DOHH2 (cell line): ENCODE measurements at regions not wholly inside any gene's neighbourhood (a gene's known extent, or its start where the extent isn't known, plus 50 kb on each side); places are given as distances from the start of the nearest gene placed in this dataset.

Source experiments
- H3F3A ChIP-seq: fragments of 200-600 bp; sonication (generic), shearing (Covaris generic); 2 replicates; pipeline ENCODE4 v1.6.0; 2016; ENCODE audit warnings: antibody characterized with exemption, mild to moderate bottlenecking; ENCODE audit not compliant: control insufficient read depth, insufficient read depth
- H3K27ac ChIP-seq: fragments of 200-600 bp; sonication (generic); 2 replicates; pipeline ENCODE4 v1.5.1; 2014; ENCODE audit warnings: low read depth, mild to moderate bottlenecking, low read length, moderate library complexity
- H3K27me3 ChIP-seq: fragments of 200-600 bp; sonication (generic); 2 replicates; pipeline ENCODE4 v1.6.1; 2014; ENCODE audit warnings: mild to moderate bottlenecking, low read length, mixed read lengths; ENCODE audit not compliant: control insufficient read depth
- H3K36me3 ChIP-seq: fragments of 200-600 bp; sonication (generic); 2 replicates; pipeline ENCODE4 v1.6.1; 2014; ENCODE audit warnings: mild to moderate bottlenecking, low read length, moderate library complexity, mixed read lengths; ENCODE audit not compliant: control insufficient read depth
- H3K4me1 ChIP-seq: fragments of 200-600 bp; sonication (generic); 2 replicates; pipeline ENCODE4 v1.6.1; 2014; ENCODE audit warnings: mild to moderate bottlenecking, low read length, mixed read lengths; ENCODE audit not compliant: control insufficient read depth
- H3K4me2 ChIP-seq: fragments of 200-600 bp; sonication (generic); 2 replicates; pipeline ENCODE4 v1.6.0; 2014; ENCODE audit warnings: mild to moderate bottlenecking, low read length, moderate library complexity
- H3K4me3 ChIP-seq: fragments of 200-600 bp; sonication (generic); 2 replicates; pipeline ENCODE4 v1.5.1; 2014; ENCODE audit warnings: mild to moderate bottlenecking, low read length, mixed read lengths
- H3K79me2 ChIP-seq: fragments of 200-600 bp; sonication (generic); 2 replicates; pipeline ENCODE4 v1.6.1; 2014; ENCODE audit warnings: mild to moderate bottlenecking, low read length, mixed read lengths; ENCODE audit not compliant: control insufficient read depth
- H3K9me2 ChIP-seq: fragments of 200-600 bp; sonication (generic); replicated peaks from 2 replicates; pipeline ENCODE4 v1.6.1; 2014; ENCODE audit warnings: mild to moderate bottlenecking, low read length, mixed read lengths; ENCODE audit not compliant: control insufficient read depth
- H3K9me3 ChIP-seq: fragments of 200-600 bp; sonication (generic); 2 replicates; pipeline ENCODE4 v1.6.1; 2014; ENCODE audit warnings: antibody characterized with exemption, low read length, mixed read lengths; ENCODE audit not compliant: control insufficient read depth, insufficient read depth
- H4K20me1 ChIP-seq: fragments of 200-600 bp; sonication (generic); 2 replicates; pipeline ENCODE4 v1.6.0; 2014; ENCODE audit warnings: low read depth, mild to moderate bottlenecking, antibody characterized with exemption, low read length, moderate library complexity; ENCODE audit not compliant: control insufficient read depth, insufficient read depth
- CTCF ChIP-seq: fragments of 200-600 bp; sonication (generic); IDR thresholded peaks from one replicate; pipeline ENCODE4 v1.5.1; 2014; ENCODE audit warnings: antibody characterized with exemption, mild to moderate bottlenecking, low read depth, low read length; ENCODE audit not compliant: poor library complexity, severe bottlenecking
- EZH2phosphoT487 ChIP-seq: fragments of 200-600 bp; sonication (generic); IDR thresholded peaks from 2 replicates; pipeline ENCODE4 v1.6.1; 2017; ENCODE audit warnings: borderline replicate concordance, mild to moderate bottlenecking, antibody characterized with exemption, low read length, moderate library complexity, mixed read lengths

DNA sequence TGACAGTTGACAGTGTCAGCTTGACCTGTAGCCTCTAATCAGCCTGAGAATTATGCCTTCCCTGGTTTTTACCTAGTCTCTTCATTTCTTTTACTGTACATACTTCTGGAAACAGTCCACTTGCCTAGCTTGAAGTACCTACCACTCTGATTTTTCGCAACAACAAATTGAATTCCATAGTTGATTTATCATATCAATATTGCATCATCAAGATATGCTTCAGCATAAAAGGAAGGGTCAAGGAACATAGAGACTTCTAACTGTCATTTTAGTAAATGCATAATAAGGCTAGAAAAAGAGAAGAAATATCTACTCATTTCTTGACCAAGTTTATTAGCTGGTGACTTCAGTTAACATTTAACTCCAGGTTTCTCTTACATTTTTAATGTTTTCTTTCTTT lies 174.2 kb upstream of the FAR2 start:
- Histone ChIP-seq H3K9me3 (no peaks in the 10 kb centered on the region), H3K9me2 (no peaks in the 10 kb centered on the region), H3K36me3 (no peaks in the 10 kb centered on the region), H3K4me1 (no peaks in the 10 kb centered on the region), H3K4me3 (no peak overlapping the region), H3K79me2 (no peaks in the 10 kb centered on the region), H3F3A (no peaks in the 10 kb centered on the region), H4K20me1 (no peaks in the 10 kb centered on the region), H3K27ac (no peak overlapping the region), H3K27me3 (no peaks in the 10 kb centered on the region), H3K4me2 (no peak overlapping the region)
- no peak for TF ChIP-seq CTCF
- TF ChIP-seq EZH2phosphoT487: no peak

DNA sequence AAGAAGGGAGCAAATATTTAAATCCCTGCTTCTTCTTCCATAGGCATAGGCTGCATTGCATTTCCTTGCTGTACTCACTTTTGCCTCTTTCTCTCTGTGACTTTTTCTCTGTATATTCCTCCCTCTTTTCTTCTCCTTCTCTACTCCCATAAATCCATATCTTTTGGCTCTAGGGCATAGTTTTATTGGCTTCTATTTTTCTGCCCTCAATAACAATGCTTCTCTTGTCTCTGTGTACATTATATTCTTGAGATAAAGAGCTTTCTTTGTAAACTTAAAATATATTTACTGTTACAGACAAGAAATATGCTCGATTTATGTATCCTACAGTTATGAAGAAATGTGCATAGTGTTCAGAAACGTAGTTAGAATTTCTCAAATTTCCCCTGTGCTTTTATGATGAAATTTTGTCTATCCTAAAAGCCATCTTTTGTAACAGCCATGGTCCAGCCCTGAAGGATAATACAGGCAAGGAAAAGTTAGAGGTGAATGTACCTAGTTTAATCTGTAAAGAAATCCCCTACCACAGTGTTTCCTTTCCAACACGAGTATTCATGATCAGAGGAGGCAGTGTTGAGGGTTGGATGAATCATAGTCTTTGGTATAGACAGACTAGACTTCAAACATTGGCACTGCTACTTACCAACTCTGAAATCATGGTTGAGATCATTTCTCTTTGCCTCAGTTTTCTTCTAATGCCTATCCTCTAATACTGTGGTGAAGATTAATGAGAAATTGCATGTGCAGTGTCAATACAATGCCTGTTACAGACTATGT lies 173.3 kb upstream of the FAR2 start:
- TF ChIP-seq EZH2phosphoT487 (no peak), CTCF (no peak)
- no peak overlapping the region for H3K27ac ChIP-seq

DNA sequence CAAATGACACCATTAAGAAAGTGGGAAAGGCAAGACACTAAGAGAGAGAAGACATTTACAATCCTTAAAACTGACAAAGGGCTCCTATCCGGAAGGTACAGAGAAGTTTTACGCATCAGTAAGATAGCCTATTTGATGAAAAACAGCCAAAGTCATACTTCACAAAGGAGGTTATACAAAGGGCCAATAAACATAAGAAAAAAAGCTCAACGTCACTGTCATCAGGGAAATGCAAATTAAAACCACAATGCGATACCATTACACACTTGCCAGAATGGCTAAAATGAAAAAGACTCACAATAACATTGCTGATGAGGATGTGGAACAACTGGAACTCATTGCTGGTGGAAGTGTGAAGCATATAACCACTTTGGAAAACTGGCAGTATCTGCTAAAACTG lies 168.6 kb upstream of the FAR2 start:
- no peaks in the 10 kb centered on the region for H3F3A ChIP-seq
- no peaks in the 10 kb centered on the region for H3K4me1 ChIP-seq
- H3K4me2 ChIP-seq: no peak overlapping the region
- H3K36me3 ChIP-seq: no peaks in the 10 kb centered on the region
- H3K79me2 ChIP-seq: no peaks in the 10 kb centered on the region
- no peak overlapping the region for H3K4me3 ChIP-seq
- H3K9me3 ChIP-seq: no peaks in the 10 kb centered on the region
- no peak overlapping the region for H3K27ac ChIP-seq
- TF ChIP-seq CTCF: no peak
- TF ChIP-seq EZH2phosphoT487: no peak
- H3K9me2 ChIP-seq: no peaks in the 10 kb centered on the region
- H3K27me3 ChIP-seq: no peaks in the 10 kb centered on the region
- no peaks in the 10 kb centered on the region for H4K20me1 ChIP-seq

More for the DNA sequence above, 173.3 kb upstream of the FAR2 start:
- no peaks in the 10 kb centered on the region for H3K4me1 ChIP-seq
- H3K27me3 ChIP-seq: no peaks in the 10 kb centered on the region
- H4K20me1 ChIP-seq: no peaks in the 10 kb centered on the region
- no peak overlapping the region for H3K4me2 ChIP-seq
- H3K36me3 ChIP-seq: no peaks in the 10 kb centered on the region
- no peaks in the 10 kb centered on the region for H3K9me2 ChIP-seq
- H3K4me3 ChIP-seq: no peak overlapping the region
- H3F3A ChIP-seq: no peaks in the 10 kb centered on the region
- H3K79me2 ChIP-seq: no peaks in the 10 kb centered on the region
- no peaks in the 10 kb centered on the region for H3K9me3 ChIP-seq
